ENCODE measurements at regions not wholly inside any gene's neighbourhood (a gene's known extent, or its start where the extent isn't known, plus 50 kb on each side); places are given as distances from the start of the nearest gene placed in this dataset.

DNA sequence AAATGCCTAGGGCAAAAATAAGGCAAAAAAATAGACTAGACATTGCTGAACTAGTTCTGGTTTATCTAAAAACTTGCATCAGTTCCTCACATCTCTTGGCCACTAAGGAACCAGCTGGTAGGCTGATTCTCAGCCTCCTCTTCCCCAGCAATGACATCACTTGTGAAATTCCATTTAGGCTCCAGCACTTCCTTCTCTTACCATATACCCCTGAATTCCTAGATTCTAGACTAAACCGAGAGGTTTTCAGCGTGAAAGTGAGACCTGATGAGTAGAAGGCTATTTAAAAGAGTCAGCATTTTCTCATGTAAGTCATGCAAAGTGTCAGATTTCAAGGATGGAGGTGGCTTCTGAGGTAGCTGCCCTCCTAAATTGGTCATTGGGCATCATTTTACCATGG, 247.1 kb upstream of the CDIN1 start:
- ChIA-PET POLR2A (no interaction called here), CTCF (no interaction called here), RAD21 (ENCODE audit: low non-redundant PET in 1 of 2, low total read pairs in 2 of 2, uncharacterized antibody in 2 of 2, unreplicated experiment in 2 of 2) (no interaction called here)
- Histone ChIP-seq H3K36me3 (ENCODE audit: control insufficient read depth in 1 of 2, insufficient read depth in 2 of 2, low read length in 2 of 2) (no peaks in the 10 kb centered on the region), H3K27me3 (ENCODE audit: insufficient read depth, low read length) (no peaks in the 10 kb centered on the region), H3K79me2 (ENCODE audit: insufficient read depth, low read length) (no peaks in the 10 kb centered on the region), H2AFZ (ENCODE audit: low read depth, low read length, poor library complexity, severe bottlenecking) (no peak overlapping the region), H3K4me3 (replicated peaks in 1 of 2; ENCODE audit: low read depth in 1 of 2, low read length in 2 of 2) (no peak overlapping the region), H3K27ac (ENCODE audit: low read depth, low read length) (no peak overlapping the region), H3K9me3 (ENCODE audit: control insufficient read depth in 1 of 2, insufficient read depth in 1 of 2, low read depth in 1 of 2, low read length in 2 of 2) (no peaks in the 10 kb centered on the region; a peak in 2 of 4 replicates), H3K9me2 (ENCODE audit: insufficient read depth) (no peaks in the 10 kb centered on the region), H3K4me1 (ENCODE audit: control insufficient read depth in 1 of 2, insufficient read depth in 2 of 2, low read length in 2 of 2) (peaks cover 0 to 8% of the 10 kb centered on the region in 2 experiments; a peak in 1 of 4 replicates), H3K4me2 (ENCODE audit: low read length) (no peak overlapping the region), H3K9ac (ENCODE audit: low read length) (no peak overlapping the region), H4K20me1 (ENCODE audit: insufficient read depth) (no peaks in the 10 kb centered on the region)
- DNase-seq (ENCODE audit: low read depth, low spot score), result no peak
- intact Hi-C loops (cut with micrococcal nuclease), result no loop called here
- ATAC-seq, result no peak
- no TSS peak for BruUV-seq (replicated peaks)
- TF ChIP-seq, protein P1, sequence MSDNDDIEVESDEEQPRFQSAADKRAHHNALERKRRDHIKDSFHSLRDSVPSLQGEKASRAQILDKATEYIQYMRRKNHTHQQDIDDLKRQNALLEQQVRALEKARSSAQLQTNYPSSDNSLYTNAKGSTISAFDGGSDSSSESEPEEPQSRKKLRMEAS (IDR thresholded peaks at IDR 0.05), result no peak
- no peak for TF ChIP-seq ZFX (IDR thresholded peaks at IDR 0.05)
- TF ChIP-seq SP1 (IDR thresholded peaks at IDR 0.05; ENCODE audit: low read depth), result no peak
- no peak for TF ChIP-seq ELF1 (IDR thresholded peaks at IDR 0.05; ENCODE audit: borderline replicate concordance, low read depth)
- no peak for TF ChIP-seq EZH2 (IDR thresholded peaks at IDR 0.05)
- TF ChIP-seq POLR2A (IDR thresholded peaks at IDR 0.05; ENCODE audit: borderline replicate concordance, extremely low read depth, insufficient read depth, insufficient read length), result no peak
- no peak for TF ChIP-seq EZH2phosphoT487 (IDR thresholded peaks at IDR 0.05; ENCODE audit: borderline replicate concordance)
- TF ChIP-seq CEBPB (IDR thresholded peaks at IDR 0.05; ENCODE audit: low read depth), result no peak
- no peak for TF ChIP-seq JUND (IDR thresholded peaks at IDR 0.05)
- TF ChIP-seq, protein P2, sequence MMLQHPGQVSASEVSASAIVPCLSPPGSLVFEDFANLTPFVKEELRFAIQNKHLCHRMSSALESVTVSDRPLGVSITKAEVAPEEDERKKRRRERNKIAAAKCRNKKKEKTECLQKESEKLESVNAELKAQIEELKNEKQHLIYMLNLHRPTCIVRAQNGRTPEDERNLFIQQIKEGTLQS (IDR thresholded peaks at IDR 0.05), result no peak
- TF ChIP-seq, protein P3, sequence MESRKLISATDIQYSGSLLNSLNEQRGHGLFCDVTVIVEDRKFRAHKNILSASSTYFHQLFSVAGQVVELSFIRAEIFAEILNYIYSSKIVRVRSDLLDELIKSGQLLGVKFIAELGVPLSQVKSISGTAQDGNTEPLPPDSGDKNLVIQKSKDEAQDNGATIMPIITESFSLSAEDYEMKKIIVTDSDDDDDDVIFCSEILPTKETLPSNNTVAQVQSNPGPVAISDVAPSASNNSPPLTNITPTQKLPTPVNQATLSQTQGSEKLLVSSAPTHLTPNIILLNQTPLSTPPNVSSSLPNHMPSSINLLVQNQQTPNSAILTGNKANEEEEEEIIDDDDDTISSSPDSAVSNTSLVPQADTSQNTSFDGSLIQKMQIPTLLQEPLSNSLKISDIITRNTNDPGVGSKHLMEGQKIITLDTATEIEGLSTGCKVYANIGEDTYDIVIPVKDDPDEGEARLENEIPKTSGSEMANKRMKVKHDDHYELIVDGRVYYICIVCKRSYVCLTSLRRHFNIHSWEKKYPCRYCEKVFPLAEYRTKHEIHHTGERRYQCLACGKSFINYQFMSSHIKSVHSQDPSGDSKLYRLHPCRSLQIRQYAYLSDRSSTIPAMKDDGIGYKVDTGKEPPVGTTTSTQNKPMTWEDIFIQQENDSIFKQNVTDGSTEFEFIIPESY (IDR thresholded peaks at IDR 0.05; ENCODE audit: extremely low read depth, insufficient replicate concordance, low read length), result no peak
- TF ChIP-seq, protein P4, sequence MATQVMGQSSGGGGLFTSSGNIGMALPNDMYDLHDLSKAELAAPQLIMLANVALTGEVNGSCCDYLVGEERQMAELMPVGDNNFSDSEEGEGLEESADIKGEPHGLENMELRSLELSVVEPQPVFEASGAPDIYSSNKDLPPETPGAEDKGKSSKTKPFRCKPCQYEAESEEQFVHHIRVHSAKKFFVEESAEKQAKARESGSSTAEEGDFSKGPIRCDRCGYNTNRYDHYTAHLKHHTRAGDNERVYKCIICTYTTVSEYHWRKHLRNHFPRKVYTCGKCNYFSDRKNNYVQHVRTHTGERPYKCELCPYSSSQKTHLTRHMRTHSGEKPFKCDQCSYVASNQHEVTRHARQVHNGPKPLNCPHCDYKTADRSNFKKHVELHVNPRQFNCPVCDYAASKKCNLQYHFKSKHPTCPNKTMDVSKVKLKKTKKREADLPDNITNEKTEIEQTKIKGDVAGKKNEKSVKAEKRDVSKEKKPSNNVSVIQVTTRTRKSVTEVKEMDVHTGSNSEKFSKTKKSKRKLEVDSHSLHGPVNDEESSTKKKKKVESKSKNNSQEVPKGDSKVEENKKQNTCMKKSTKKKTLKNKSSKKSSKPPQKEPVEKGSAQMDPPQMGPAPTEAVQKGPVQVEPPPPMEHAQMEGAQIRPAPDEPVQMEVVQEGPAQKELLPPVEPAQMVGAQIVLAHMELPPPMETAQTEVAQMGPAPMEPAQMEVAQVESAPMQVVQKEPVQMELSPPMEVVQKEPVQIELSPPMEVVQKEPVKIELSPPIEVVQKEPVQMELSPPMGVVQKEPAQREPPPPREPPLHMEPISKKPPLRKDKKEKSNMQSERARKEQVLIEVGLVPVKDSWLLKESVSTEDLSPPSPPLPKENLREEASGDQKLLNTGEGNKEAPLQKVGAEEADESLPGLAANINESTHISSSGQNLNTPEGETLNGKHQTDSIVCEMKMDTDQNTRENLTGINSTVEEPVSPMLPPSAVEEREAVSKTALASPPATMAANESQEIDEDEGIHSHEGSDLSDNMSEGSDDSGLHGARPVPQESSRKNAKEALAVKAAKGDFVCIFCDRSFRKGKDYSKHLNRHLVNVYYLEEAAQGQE (IDR thresholded peaks at IDR 0.05; ENCODE audit: low read depth), result no peak
- TF ChIP-seq YY1 (IDR thresholded peaks at IDR 0.05; ENCODE audit: extremely low read depth, insufficient replicate concordance, low read depth, low read length), result no peak
- no peak for TF ChIP-seq SRF (IDR thresholded peaks at IDR 0.05; ENCODE audit: low read depth)
- no peak for TF ChIP-seq ZNF274 (IDR thresholded peaks at IDR 0.05; ENCODE audit: low read depth, low read length)
- no peak for TF ChIP-seq CBX3 (IDR thresholded peaks at IDR 0.05; ENCODE audit: low read depth)
- no peak for TF ChIP-seq EGR1 (IDR thresholded peaks at IDR 0.05; ENCODE audit: low read depth)
- TF ChIP-seq SIN3A (IDR thresholded peaks at IDR 0.05; ENCODE audit: low read depth), result no peak

Data from HCT116 (cell line).